ENCODE measurements at regions not wholly inside any gene's neighbourhood (a gene's known extent, or its start where the extent isn't known, plus 50 kb on each side); places are given as distances from the start of the nearest gene placed in this dataset.

DNA sequence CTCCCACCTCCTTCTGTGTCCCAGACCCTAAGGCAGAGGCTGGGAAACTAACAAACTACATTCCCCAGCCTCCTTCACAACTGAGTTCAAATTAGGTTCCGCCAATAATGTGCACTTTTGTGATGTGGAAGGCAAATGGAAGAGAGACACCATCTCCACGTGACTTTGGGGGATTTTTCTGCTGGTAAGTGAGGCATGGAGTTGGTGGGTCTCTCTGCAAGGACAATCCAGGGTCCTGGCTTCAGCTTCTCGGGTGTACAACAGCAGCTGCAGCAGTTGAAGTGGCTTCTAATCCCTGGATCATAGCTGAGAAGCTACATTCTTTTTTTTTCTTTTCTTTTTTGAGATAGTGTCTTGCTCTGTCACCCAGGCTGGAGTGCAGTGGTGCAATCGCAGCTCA is 58.9 kb upstream of the GATA2 start:
- Mint-ChIP-seq H3K9me3 (ENCODE audit: unreplicated experiment) (peaks cover 7% of the 10 kb centered on the region), H3K27me3 (ENCODE audit: insufficient read depth, unreplicated experiment) (peaks cover 24% of the 10 kb centered on the region), H3K4me1 (ENCODE audit: insufficient read depth, unreplicated experiment) (peaks cover 16% of the 10 kb centered on the region), H3K4me3 (ENCODE audit: unreplicated experiment) (no peak overlapping the region), H3K36me3 (ENCODE audit: insufficient read depth, unreplicated experiment) (no peaks in the 10 kb centered on the region), H3K27ac (ENCODE audit: low read depth, unreplicated experiment) (no peak overlapping the region)
- TF ChIP-seq, protein P1, sequence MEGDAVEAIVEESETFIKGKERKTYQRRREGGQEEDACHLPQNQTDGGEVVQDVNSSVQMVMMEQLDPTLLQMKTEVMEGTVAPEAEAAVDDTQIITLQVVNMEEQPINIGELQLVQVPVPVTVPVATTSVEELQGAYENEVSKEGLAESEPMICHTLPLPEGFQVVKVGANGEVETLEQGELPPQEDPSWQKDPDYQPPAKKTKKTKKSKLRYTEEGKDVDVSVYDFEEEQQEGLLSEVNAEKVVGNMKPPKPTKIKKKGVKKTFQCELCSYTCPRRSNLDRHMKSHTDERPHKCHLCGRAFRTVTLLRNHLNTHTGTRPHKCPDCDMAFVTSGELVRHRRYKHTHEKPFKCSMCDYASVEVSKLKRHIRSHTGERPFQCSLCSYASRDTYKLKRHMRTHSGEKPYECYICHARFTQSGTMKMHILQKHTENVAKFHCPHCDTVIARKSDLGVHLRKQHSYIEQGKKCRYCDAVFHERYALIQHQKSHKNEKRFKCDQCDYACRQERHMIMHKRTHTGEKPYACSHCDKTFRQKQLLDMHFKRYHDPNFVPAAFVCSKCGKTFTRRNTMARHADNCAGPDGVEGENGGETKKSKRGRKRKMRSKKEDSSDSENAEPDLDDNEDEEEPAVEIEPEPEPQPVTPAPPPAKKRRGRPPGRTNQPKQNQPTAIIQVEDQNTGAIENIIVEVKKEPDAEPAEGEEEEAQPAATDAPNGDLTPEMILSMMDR (IDR thresholded peaks at IDR 0.05; ENCODE audit: unreplicated experiment): no peak
- no TSS peak for BruUV-seq (replicated peaks)
- no peak for DNase-seq (ENCODE audit: unreplicated experiment)
- ChIA-PET POLR2A (no interaction called here), CTCF (no interaction called here)
- intact Hi-C loops (cut with micrococcal nuclease): no loop called here

DNA sequence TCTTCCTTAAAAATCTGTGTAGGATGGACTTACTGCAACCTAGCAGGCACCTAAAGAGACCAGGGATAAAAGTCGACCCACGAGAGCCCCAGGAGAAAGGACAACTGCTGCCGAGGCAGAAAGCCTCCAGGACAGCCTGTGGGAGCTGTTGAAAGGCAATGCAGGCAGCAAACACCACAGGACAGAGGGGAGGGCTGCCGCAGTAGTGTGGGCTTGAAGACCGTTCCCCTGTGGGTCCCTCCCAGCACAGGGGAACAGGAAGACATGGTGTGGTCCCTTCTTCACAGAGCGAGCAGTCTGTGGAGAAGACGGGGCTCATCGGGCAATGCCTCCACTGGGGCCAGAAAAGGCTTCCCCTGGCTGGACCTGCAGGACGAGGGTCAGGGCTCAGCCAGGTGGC is 58.5 kb upstream of the GATA2 start:
- Mint-ChIP-seq H3K4me1 (ENCODE audit: insufficient read depth, unreplicated experiment) (peaks cover 16% of the 10 kb centered on the region), H3K36me3 (ENCODE audit: insufficient read depth, unreplicated experiment) (no peaks in the 10 kb centered on the region), H3K27ac (ENCODE audit: low read depth, unreplicated experiment) (no peak overlapping the region), H3K4me3 (ENCODE audit: unreplicated experiment) (no peak overlapping the region), H3K27me3 (ENCODE audit: insufficient read depth, unreplicated experiment) (peaks cover 20% of the 10 kb centered on the region), H3K9me3 (ENCODE audit: unreplicated experiment) (peaks cover 3% of the 10 kb centered on the region)
- intact Hi-C loops (cut with micrococcal nuclease): no loop called here
- ChIA-PET POLR2A (interaction anchor here (0.6 kb wide), 1 partner anchor 203 kb away, joined by 3 read pairs; no protein-coding TSS in a partner anchor), CTCF (no interaction called here)
- BruUV-seq (replicated peaks): no TSS peak
- DNase-seq (ENCODE audit: unreplicated experiment): no peak
- TF ChIP-seq, protein P1 (IDR thresholded peaks at IDR 0.05; ENCODE audit: unreplicated experiment): no peak

DNA sequence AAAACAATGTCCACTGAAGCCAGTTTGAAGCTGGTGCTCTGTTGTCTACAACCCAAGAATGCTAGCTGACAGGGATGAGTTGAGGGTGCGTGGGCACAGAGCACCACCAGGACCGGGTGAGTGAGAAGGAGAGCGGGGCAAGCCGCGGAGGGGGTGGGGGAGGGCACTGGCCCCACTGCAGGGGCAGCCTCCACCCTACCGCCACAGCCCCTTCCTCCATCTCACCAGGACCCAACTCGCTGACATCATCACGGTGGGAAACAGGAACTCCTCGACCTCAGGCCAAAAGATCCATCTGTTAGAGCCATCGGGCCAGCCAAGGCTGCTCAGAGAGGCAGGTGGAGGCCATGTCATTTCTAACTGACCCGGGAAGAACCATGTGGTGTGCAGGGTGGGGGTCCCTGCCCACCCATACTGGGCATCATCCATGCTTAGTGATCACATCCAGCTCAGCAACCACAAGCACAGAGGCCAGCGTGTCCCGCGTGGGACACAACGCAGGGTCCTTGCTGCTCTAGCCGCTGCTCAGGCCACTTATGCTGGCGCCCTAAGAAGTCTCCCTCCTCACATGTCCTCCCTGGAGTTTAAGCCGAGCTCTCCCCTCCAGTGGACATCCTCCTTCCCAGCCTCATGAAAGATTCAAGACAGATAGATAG is 57.6 kb upstream of the GATA2 start:
- no peak for DNase-seq (ENCODE audit: unreplicated experiment)
- Mint-ChIP-seq H3K4me3 (ENCODE audit: unreplicated experiment) (no peak overlapping the region), H3K27me3 (ENCODE audit: insufficient read depth, unreplicated experiment) (peaks cover 15% of the 10 kb centered on the region), H3K27ac (ENCODE audit: low read depth, unreplicated experiment) (no peak overlapping the region), H3K36me3 (ENCODE audit: insufficient read depth, unreplicated experiment) (no peaks in the 10 kb centered on the region), H3K4me1 (ENCODE audit: insufficient read depth, unreplicated experiment) (peaks cover 16% of the 10 kb centered on the region), H3K9me3 (ENCODE audit: unreplicated experiment) (no peaks in the 10 kb centered on the region)
- TF ChIP-seq, protein P1 (IDR thresholded peaks at IDR 0.05; ENCODE audit: unreplicated experiment): no peak
- POLR2A ChIA-PET: interaction anchor here (0.6 kb wide), 1 partner anchor 202 kb away, joined by 3 read pairs; no protein-coding TSS in a partner anchor
- intact Hi-C loops (cut with micrococcal nuclease): no loop called here
- BruUV-seq (replicated peaks): no TSS peak
- CTCF ChIA-PET: interaction anchor here (0.7 kb wide), 1 partner anchor 298 kb away, joined by 3 read pairs; no protein-coding TSS in a partner anchor

DNA sequence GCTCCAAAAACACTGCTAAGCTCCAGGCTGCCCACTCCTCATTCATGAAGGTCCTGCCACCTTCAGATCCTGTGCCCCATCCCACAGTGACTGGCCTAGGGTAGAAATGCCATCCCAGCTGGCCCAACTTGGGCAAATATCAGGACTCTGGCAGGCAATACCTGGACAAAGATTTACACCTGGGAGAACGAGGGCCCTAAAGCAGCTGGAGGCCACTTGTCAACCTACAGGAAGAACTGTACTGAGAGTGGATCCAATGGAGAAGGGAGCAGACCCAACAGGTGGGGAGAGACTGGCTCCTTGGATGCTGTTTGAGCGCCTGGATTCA is 57.1 kb upstream of the GATA2 start:
- Mint-ChIP-seq H3K27ac (ENCODE audit: low read depth, unreplicated experiment) (no peak overlapping the region), H3K4me3 (ENCODE audit: unreplicated experiment) (no peak overlapping the region), H3K27me3 (ENCODE audit: insufficient read depth, unreplicated experiment) (peaks cover 15% of the 10 kb centered on the region), H3K4me1 (ENCODE audit: insufficient read depth, unreplicated experiment) (peaks cover 16% of the 10 kb centered on the region), H3K9me3 (ENCODE audit: unreplicated experiment) (no peaks in the 10 kb centered on the region), H3K36me3 (ENCODE audit: insufficient read depth, unreplicated experiment) (no peaks in the 10 kb centered on the region)
- CTCF ChIA-PET: interaction anchor here (0.7 kb wide), 1 partner anchor 297 kb away, joined by 3 read pairs; no protein-coding TSS in a partner anchor
- POLR2A ChIA-PET: no interaction called here
- intact Hi-C loops (cut with micrococcal nuclease): no loop called here
- TF ChIP-seq, protein P1 (IDR thresholded peaks at IDR 0.05; ENCODE audit: unreplicated experiment): no peak
- no peak for DNase-seq (ENCODE audit: unreplicated experiment)
- no TSS peak for BruUV-seq (replicated peaks)
